Kidney tubule cell (primary cell): ENCODE measurements at regions not wholly inside any gene's neighbourhood (a gene's known extent, or its start where the extent isn't known, plus 50 kb on each side); places are given as distances from the start of the nearest gene placed in this dataset.
A peak's percentile ranks its signal among the peaks of the same experiment; 100 is the strongest.

ENCODE experiments used
- DNase-seq: peaks from one replicate; pipeline ENCODE4 v3.0.0-alpha.2; 2018; ENCODE audit warnings: low spot score

- DNase-seq: no peak
These were observed 54.0 kb downstream of the C11orf91 start for GRCh38 chr11:33646629-33647028.

GRCh38 chr11:33646168-33646567, 54.5 kb downstream of the C11orf91 start:
- DNase-seq: no peak

- no peak for DNase-seq
These were observed 54.9 kb downstream of the C11orf91 start for GRCh38 chr11:33645686-33646085.

GRCh38 chr11:33643167-33643824, 57.3 kb downstream of the C11orf91 start:
- no peak for DNase-seq

- peak; percentile 50 for DNase-seq
These were observed 58.0 kb downstream of the C11orf91 start for GRCh38 chr11:33642461-33643166.

- no peak for DNase-seq
These were observed 59.8 kb downstream of the C11orf91 start for GRCh38 chr11:33640730-33641371.

GRCh38 chr11:33638608-33639007, 62.0 kb downstream of the C11orf91 start:
- no peak for DNase-seq

- no peak for DNase-seq
These were observed 64.5 kb downstream of the C11orf91 start for GRCh38 chr11:33636104-33636503.

GRCh38 chr11:33635161-33635560, 65.5 kb downstream of the C11orf91 start:
- no peak for DNase-seq

- peak; percentile 77 for DNase-seq
These were observed 66.3 kb downstream of the C11orf91 start for GRCh38 chr11:33634291-33634834.

- DNase-seq: peak; percentile 79
These were observed 67.2 kb downstream of the C11orf91 start for GRCh38 chr11:33633251-33634003.

- DNase-seq: no peak
These were observed 68.9 kb downstream of the C11orf91 start for GRCh38 chr11:33631749-33632091.

- peak; percentile 42 for DNase-seq
These were observed 69.5 kb downstream of the C11orf91 start for GRCh38 chr11:33630936-33631748.

- no peak for DNase-seq
These were observed 76.5 kb downstream of the C11orf91 start for GRCh38 chr11:33624083-33624482.

- DNase-seq: no peak
These were observed 77.8 kb downstream of the C11orf91 start for GRCh38 chr11:33622806-33623205.

GRCh38 chr11:33622186-33622585, 78.4 kb downstream of the C11orf91 start:
- no peak for DNase-seq

- DNase-seq: peak; percentile 62
These were observed 80.0 kb downstream of the C11orf91 start for GRCh38 chr11:33620423-33621171.

GRCh38 chr11:33618956-33619355, 81.7 kb downstream of the C11orf91 start:
- DNase-seq: no peak

GRCh38 chr11:33618351-33618710, 82.3 kb downstream of the C11orf91 start:
- DNase-seq: no peak

GRCh38 chr11:33617672-33618350, 82.8 kb downstream of the C11orf91 start:
- no peak for DNase-seq
